ENCODE measurements at regions not wholly inside any gene's neighbourhood (a gene's known extent, or its start where the extent isn't known, plus 50 kb on each side); places are given as distances from the start of the nearest gene placed in this dataset.

- DNase-seq, result no peak
Measured at GRCh38 chr13:111920932-111921705, 145.8 kb upstream of the SOX1 start.

GRCh38 chr13:111922086-111922485 is 144.9 kb upstream of the SOX1 start:
- no peak for TF ChIP-seq CTCF (IDR thresholded peaks at IDR 0.05; ENCODE audit: low read depth, low read length, missing control alignments)
- no peak for DNase-seq
- Histone ChIP-seq H3K36me3 (replicated peaks) (no peaks in the 10 kb centered on the region), H3K27me3 (replicated peaks) (no peaks in the 10 kb centered on the region), H3K4me3 (ENCODE audit: low read depth, low read length) (no peak overlapping the region), H3K27ac (no peak overlapping the region)
- in situ Hi-C loops (cut with HindIII; ENCODE audit: low pct_ligation_motif_present, low sequenced_read_pairs), result no loop called here

More at GRCh38 chr13:111920932-111921705, 145.8 kb upstream of the SOX1 start:
- in situ Hi-C loops (cut with HindIII; ENCODE audit: low pct_ligation_motif_present, low sequenced_read_pairs), result no loop called here
- Histone ChIP-seq H3K4me3 (ENCODE audit: low read depth, low read length) (no peak overlapping the region), H3K27me3 (replicated peaks) (no peaks in the 10 kb centered on the region), H3K27ac (no peak overlapping the region), H3K36me3 (replicated peaks) (no peaks in the 10 kb centered on the region)
- no peak for TF ChIP-seq CTCF (IDR thresholded peaks at IDR 0.05; ENCODE audit: low read depth, low read length, missing control alignments)

- no peak overlapping the region for H3K27ac ChIP-seq
- no peak overlapping the region for H3K4me3 ChIP-seq (ENCODE audit: low read depth, low read length)
- no peak for DNase-seq
- no peak for TF ChIP-seq CTCF (IDR thresholded peaks at IDR 0.05; ENCODE audit: low read depth, low read length, missing control alignments)
- in situ Hi-C loops (cut with HindIII; ENCODE audit: low pct_ligation_motif_present, low sequenced_read_pairs), result no loop called here
- no peaks in the 10 kb centered on the region for H3K27me3 ChIP-seq (replicated peaks)
- H3K36me3 ChIP-seq (replicated peaks), result no peaks in the 10 kb centered on the region
Measured at GRCh38 chr13:111923439-111923838, 143.5 kb upstream of the SOX1 start.

- in situ Hi-C loops (cut with HindIII; ENCODE audit: low pct_ligation_motif_present, low sequenced_read_pairs), result no loop called here
- Histone ChIP-seq H3K27me3 (replicated peaks) (no peaks in the 10 kb centered on the region), H3K4me3 (ENCODE audit: low read depth, low read length) (no peak overlapping the region), H3K27ac (no peak overlapping the region), H3K36me3 (replicated peaks) (no peaks in the 10 kb centered on the region)
- no peak for TF ChIP-seq CTCF (IDR thresholded peaks at IDR 0.05; ENCODE audit: low read depth, low read length, missing control alignments)
- DNase-seq, result no peak
Measured at GRCh38 chr13:111923991-111924677, 142.8 kb upstream of the SOX1 start.

GRCh38 chr13:111924678-111925075 is 142.3 kb upstream of the SOX1 start:
- in situ Hi-C loops (cut with HindIII; ENCODE audit: low pct_ligation_motif_present, low sequenced_read_pairs), result no loop called here
- H3K27ac ChIP-seq, result no peak overlapping the region
- DNase-seq, result no peak

More at GRCh38 chr13:111924678-111925075, 142.3 kb upstream of the SOX1 start:
- H3K27me3 ChIP-seq (replicated peaks), result no peaks in the 10 kb centered on the region
- no peaks in the 10 kb centered on the region for H3K36me3 ChIP-seq (replicated peaks)
- no peak overlapping the region for H3K4me3 ChIP-seq (ENCODE audit: low read depth, low read length)
- TF ChIP-seq CTCF (IDR thresholded peaks at IDR 0.05; ENCODE audit: low read depth, low read length, missing control alignments), result no peak
